ENCODE measurements at regions not wholly inside any gene's neighbourhood (a gene's known extent, or its start where the extent isn't known, plus 50 kb on each side); places are given as distances from the start of the nearest gene placed in this dataset.

- no peak for DNase-seq (ENCODE audit: low read depth)
Measured at GRCh38 chr2:204049635-204050034, 113.1 kb downstream of the ICOS start.

- no peak for DNase-seq (ENCODE audit: low read depth)
Measured at GRCh38 chr2:204050681-204051080, 114.1 kb downstream of the ICOS start.

- DNase-seq (ENCODE audit: low read depth), result no peak
Measured at GRCh38 chr2:204051476-204051875, 114.9 kb downstream of the ICOS start.

GRCh38 chr2:204051984-204052556 lies 115.5 kb downstream of the ICOS start:
- DNase-seq (ENCODE audit: low read depth), result no peak

- DNase-seq (ENCODE audit: low read depth), result no peak
Measured at GRCh38 chr2:204059016-204059415, 122.5 kb downstream of the ICOS start.

GRCh38 chr2:204060841-204061240 lies 124.3 kb downstream of the ICOS start:
- DNase-seq (ENCODE audit: low read depth), result no peak

GRCh38 chr2:204061241-204061640 lies 124.7 kb downstream of the ICOS start:
- DNase-seq (ENCODE audit: low read depth), result no peak

- no peak for DNase-seq (ENCODE audit: low read depth)
Measured at GRCh38 chr2:204064119-204064518, 127.6 kb downstream of the ICOS start.

- no peak for DNase-seq (ENCODE audit: low read depth)
Measured at GRCh38 chr2:204065566-204065965, 129.0 kb downstream of the ICOS start.

GRCh38 chr2:204066051-204066450 lies 129.5 kb downstream of the ICOS start:
- DNase-seq (ENCODE audit: low read depth), result no peak

GRCh38 chr2:204069804-204070203 lies 133.2 kb downstream of the ICOS start:
- DNase-seq (ENCODE audit: low read depth), result no peak

- DNase-seq (ENCODE audit: low read depth), result no peak
Measured at GRCh38 chr2:204072443-204073324, 136.1 kb downstream of the ICOS start.

- DNase-seq (ENCODE audit: low read depth), result no peak
Measured at GRCh38 chr2:204074456-204074855, 137.9 kb downstream of the ICOS start.

- no peak for DNase-seq (ENCODE audit: low read depth)
Measured at GRCh38 chr2:204078003-204078698, 141.6 kb downstream of the ICOS start.

GRCh38 chr2:204081487-204082425 lies 145.2 kb downstream of the ICOS start:
- no peak for DNase-seq (ENCODE audit: low read depth)

- DNase-seq (ENCODE audit: low read depth), result no peak
Measured at GRCh38 chr2:204086167-204086566, 149.6 kb downstream of the ICOS start.

- no peak for DNase-seq (ENCODE audit: low read depth)
Measured at GRCh38 chr2:204089105-204089504, 152.5 kb downstream of the ICOS start.

GRCh38 chr2:204089574-204089973 lies 153.0 kb downstream of the ICOS start:
- no peak for DNase-seq (ENCODE audit: low read depth)

- no peak for DNase-seq (ENCODE audit: low read depth)
Measured at GRCh38 chr2:204090021-204090420, 153.5 kb downstream of the ICOS start.

- no peak for DNase-seq (ENCODE audit: low read depth)
Measured at GRCh38 chr2:204104811-204105210, 168.2 kb downstream of the ICOS start.

- no peak for DNase-seq (ENCODE audit: low read depth)
Measured at GRCh38 chr2:204108330-204108751, 171.8 kb downstream of the ICOS start.

GRCh38 chr2:204108781-204109295 lies 172.3 kb downstream of the ICOS start:
- DNase-seq (ENCODE audit: low read depth), result no peak
